T-helper 1 cell treated with Interleukin-12 subunit alpha and Interleukin-12 subunit beta and Interleukin-4 antibody, amounts not matched to agents 30 μg/mL and 1 μg/mL, for 36 hours (primary cell): ENCODE measurements at regions not wholly inside any gene's neighbourhood (a gene's known extent, or its start where the extent isn't known, plus 50 kb on each side); places are given as distances from the start of the nearest gene placed in this dataset.

ENCODE experiments used
- H3K27ac Mint-ChIP-seq: one replicate; pipeline ENCODE4 v1.8.0; 2021; ENCODE audit warnings: mild to moderate bottlenecking, mixed read lengths
- H3K27me3 Mint-ChIP-seq: one replicate; pipeline ENCODE4 v1.8.0; 2021; ENCODE audit warnings: low read depth, mixed read lengths
- H3K36me3 Mint-ChIP-seq: one replicate; pipeline ENCODE4 v1.8.0; 2021; ENCODE audit warnings: low read depth, mixed read lengths
- H3K4me1 Mint-ChIP-seq: one replicate; pipeline ENCODE4 v1.8.0; 2021; ENCODE audit warnings: low read depth, mixed read lengths
- H3K4me3 Mint-ChIP-seq: one replicate; pipeline ENCODE4 v1.8.0; 2021; ENCODE audit warnings: mild to moderate bottlenecking, moderate library complexity, mixed read lengths
- H3K9me3 Mint-ChIP-seq: one replicate; pipeline ENCODE4 v1.8.0; 2021; ENCODE audit warnings: mixed read lengths

DNA sequence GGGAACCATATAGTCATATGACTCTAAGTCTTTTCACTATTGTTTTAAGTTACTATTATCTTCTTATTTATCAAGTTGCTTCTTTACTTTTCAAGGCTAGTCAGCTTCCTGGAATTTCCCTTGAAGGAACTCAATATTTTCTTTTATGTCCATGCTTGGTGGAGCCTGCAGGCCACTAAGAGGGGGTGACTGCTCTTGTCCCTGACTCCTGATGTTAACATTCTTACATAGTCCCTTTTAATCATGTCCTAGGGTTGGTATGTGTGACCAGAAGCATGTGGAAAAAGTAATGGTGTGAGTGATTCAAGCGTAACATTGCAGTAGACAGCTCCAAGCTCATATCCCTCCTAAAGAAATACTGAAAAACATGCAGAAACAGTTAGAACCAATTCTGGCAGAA lies 1536.2 kb upstream of the CDH9 start:
- Mint-ChIP-seq H3K27ac (no peak overlapping the region), H3K9me3 (peaks cover 48% of the 10 kb centered on the region), H3K36me3 (no peaks in the 10 kb centered on the region), H3K27me3 (no peaks in the 10 kb centered on the region), H3K4me3 (no peak overlapping the region), H3K4me1 (no peaks in the 10 kb centered on the region)

DNA sequence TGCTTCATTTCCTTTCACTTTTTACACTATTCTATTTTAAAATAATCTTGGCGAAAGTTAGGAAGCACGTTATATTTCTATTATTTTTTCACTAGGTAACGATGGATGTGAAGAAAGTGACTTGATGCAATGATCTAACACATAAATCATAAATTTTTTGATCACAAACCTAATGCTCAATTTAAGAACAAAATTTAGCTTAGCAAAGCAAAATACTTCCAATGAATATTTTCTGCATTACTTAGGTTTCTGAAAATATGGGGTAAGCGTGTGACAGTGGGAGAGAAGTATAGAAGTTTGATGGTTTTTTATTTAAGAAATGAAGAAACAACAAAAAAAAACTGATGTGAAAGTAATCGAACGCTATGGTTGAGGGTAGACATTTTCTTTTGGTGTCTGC lies 1528.7 kb upstream of the CDH9 start:
- H3K27me3 Mint-ChIP-seq: no peaks in the 10 kb centered on the region
- no peak overlapping the region for H3K4me3 Mint-ChIP-seq
- peaks cover 29% of the 10 kb centered on the region for H3K9me3 Mint-ChIP-seq
- no peaks in the 10 kb centered on the region for H3K36me3 Mint-ChIP-seq
- H3K4me1 Mint-ChIP-seq: no peaks in the 10 kb centered on the region
- no peak overlapping the region for H3K27ac Mint-ChIP-seq

DNA sequence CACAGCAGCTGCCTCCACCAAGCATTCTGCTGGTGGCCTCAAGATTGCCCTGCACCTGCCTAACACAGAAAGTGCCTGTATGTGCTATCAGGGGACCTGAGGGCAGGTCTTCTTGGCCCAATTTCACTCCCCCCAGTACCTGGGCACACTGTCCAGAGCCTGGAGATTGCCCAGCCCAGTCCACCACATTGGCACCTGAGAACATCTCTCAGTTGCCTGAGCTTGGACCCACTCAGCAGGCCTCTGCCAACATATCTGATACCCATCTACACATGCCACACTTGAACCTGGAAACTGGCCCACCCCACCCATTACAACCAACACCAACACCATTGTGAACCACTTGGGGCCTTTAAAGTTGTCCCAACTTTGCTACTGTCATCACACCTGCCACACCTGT lies 1523.1 kb upstream of the CDH9 start:
- H3K9me3 Mint-ChIP-seq: peaks cover 31% of the 10 kb centered on the region
- H3K36me3 Mint-ChIP-seq: no peaks in the 10 kb centered on the region
- H3K4me3 Mint-ChIP-seq: no peak overlapping the region
- no peaks in the 10 kb centered on the region for H3K27me3 Mint-ChIP-seq
- no peak overlapping the region for H3K27ac Mint-ChIP-seq
- no peaks in the 10 kb centered on the region for H3K4me1 Mint-ChIP-seq

DNA sequence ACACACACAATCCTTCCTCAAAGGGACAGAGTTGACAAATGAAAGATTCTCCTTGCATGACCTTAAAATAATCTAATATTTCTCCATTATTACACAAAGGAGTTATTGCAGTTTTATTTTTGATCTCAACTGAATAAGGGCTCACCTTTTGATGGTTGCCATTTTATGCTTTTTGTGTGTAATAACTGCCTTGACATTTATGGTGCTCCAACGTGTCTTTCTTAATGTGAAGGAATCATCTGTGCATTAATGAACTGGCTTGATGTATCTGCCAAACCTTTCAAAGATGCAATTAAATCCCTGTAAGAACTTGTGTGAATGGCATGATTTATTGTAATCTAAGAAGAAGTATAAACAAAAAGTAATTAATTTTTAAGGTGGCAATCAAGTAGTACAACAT lies 1519.8 kb upstream of the CDH9 start:
- H3K27ac Mint-ChIP-seq: no peak overlapping the region
- H3K36me3 Mint-ChIP-seq: no peaks in the 10 kb centered on the region
- H3K4me3 Mint-ChIP-seq: no peak overlapping the region
- H3K9me3 Mint-ChIP-seq: peaks cover 35% of the 10 kb centered on the region
- no peaks in the 10 kb centered on the region for H3K27me3 Mint-ChIP-seq
- no peaks in the 10 kb centered on the region for H3K4me1 Mint-ChIP-seq

DNA sequence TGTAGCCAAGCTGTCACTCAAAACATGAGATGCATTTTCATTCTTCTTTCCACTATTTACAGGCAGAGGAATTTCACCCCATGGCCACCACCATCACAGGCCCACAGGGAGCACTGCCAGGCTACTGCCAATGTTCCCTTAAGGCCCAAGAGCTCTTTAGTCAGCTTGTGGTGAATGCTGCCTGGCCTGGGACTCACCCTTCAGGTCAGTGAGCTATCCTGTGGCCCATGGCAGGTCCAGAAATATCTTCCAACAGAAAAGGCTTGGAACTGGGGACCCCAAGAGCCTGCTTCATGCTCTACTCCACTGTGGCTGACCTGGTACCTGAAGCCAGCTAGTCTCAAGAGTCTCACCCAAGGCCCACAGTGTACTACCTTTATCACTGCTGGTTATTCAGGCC lies 1518.7 kb upstream of the CDH9 start:
- no peak overlapping the region for H3K4me3 Mint-ChIP-seq
- H3K9me3 Mint-ChIP-seq: peaks cover 33% of the 10 kb centered on the region
- H3K36me3 Mint-ChIP-seq: no peaks in the 10 kb centered on the region

DNA sequence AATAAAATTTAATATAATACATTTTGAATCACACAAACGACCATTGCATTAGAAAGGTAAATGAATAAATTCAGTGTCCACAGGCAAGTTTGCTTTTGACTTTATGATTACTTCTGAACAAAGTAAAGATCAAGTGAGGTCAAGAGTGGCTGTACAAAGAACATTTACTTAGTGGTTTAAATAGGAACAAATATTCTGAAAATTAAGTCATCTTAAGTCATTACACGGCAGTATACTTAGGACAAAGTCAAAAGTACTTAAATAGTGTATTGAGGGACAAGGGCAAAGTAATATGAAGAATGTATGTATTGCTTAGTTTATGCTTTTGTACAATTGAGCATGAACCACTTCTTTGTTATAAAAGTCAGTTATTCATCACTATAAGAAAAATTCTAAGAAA lies 1511.2 kb upstream of the CDH9 start:
- no peaks in the 10 kb centered on the region for H3K4me1 Mint-ChIP-seq
- peaks cover 13% of the 10 kb centered on the region for H3K9me3 Mint-ChIP-seq

More for the DNA sequence above, 1518.7 kb upstream of the CDH9 start:
- Mint-ChIP-seq H3K4me1 (no peaks in the 10 kb centered on the region), H3K27ac (no peak overlapping the region), H3K27me3 (no peaks in the 10 kb centered on the region)

DNA sequence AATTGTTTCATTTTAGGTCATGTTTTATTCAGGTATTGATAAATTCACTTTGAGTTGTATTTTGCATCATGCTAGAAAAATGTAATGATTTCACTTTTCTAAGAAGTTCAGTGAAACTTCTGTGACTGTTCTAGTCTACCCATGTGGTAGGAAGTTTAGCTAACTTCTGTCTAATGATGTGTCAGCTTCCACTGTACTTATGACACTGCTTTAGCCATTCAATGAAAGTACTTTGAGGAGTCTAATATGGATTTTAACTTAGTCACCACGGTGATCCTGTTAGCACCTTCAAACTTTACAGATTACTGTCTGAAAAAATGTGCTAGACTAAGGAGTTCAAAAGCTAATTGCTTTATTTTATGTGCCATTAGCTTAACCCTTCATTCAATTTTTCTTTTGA lies 1510.5 kb upstream of the CDH9 start:
- H3K9me3 Mint-ChIP-seq: peaks cover 10% of the 10 kb centered on the region
- H3K36me3 Mint-ChIP-seq: no peaks in the 10 kb centered on the region
- no peak overlapping the region for H3K27ac Mint-ChIP-seq
- H3K27me3 Mint-ChIP-seq: no peaks in the 10 kb centered on the region
- no peaks in the 10 kb centered on the region for H3K4me1 Mint-ChIP-seq
- H3K4me3 Mint-ChIP-seq: no peak overlapping the region

More for the DNA sequence above, 1511.2 kb upstream of the CDH9 start:
- Mint-ChIP-seq H3K36me3 (no peaks in the 10 kb centered on the region), H3K4me3 (no peak overlapping the region), H3K27ac (no peak overlapping the region), H3K27me3 (no peaks in the 10 kb centered on the region)

DNA sequence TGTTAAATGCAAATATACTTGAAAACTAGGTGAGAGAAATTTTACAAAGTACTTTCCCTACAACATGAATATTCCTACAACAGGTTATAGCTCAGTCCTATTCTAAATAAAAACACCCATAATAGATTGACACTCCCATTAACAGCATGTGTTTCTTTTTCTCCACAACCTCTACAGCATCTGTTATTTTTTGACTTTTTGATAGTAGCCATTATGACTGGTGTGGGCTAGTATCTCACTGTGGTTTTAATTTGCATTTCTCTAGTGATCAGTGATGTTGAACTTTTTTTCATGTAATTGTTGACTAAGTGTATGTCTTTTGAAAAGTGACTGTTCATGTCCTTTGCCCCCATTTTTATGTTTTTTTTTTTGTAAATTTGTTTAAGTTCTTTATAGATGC lies 1506.1 kb upstream of the CDH9 start:
- H3K36me3 Mint-ChIP-seq: no peaks in the 10 kb centered on the region
- H3K9me3 Mint-ChIP-seq: peaks cover 11% of the 10 kb centered on the region

DNA sequence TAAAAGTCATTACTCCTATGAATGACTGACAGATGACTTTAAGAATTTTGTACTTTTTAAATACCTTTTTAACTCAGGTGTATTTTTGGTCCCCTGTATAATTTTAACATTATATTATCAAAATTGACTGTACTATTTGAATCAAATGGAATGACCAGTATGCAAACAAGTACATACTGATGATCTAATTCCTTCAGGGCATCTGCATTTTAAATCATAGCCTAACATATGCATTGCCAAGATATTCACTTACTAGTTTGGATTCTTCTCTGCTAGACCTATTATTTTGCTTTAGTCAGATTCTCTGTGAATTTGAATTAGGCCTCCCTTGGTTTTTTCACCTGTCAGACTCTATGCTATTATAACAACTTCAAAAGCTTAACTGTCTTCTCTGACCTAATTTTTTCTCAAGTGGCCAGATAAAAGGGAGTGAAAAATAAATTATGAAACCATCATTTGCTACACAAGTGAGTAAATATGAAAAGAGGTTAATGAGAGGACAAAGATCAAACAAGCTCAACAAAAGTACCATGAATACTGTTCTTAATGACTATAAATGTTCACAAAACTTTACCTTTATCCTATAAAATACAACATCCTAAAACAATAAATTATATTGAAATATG lies 1505.2 kb upstream of the CDH9 start:
- no peak overlapping the region for H3K4me3 Mint-ChIP-seq
- no peak overlapping the region for H3K27ac Mint-ChIP-seq
- H3K36me3 Mint-ChIP-seq: no peaks in the 10 kb centered on the region
- peaks cover 8% of the 10 kb centered on the region for H3K9me3 Mint-ChIP-seq
- H3K27me3 Mint-ChIP-seq: no peaks in the 10 kb centered on the region
- H3K4me1 Mint-ChIP-seq: no peaks in the 10 kb centered on the region

More for the DNA sequence above, 1506.1 kb upstream of the CDH9 start:
- Mint-ChIP-seq H3K27me3 (no peaks in the 10 kb centered on the region), H3K27ac (no peak overlapping the region), H3K4me3 (no peak overlapping the region), H3K4me1 (no peaks in the 10 kb centered on the region)

DNA sequence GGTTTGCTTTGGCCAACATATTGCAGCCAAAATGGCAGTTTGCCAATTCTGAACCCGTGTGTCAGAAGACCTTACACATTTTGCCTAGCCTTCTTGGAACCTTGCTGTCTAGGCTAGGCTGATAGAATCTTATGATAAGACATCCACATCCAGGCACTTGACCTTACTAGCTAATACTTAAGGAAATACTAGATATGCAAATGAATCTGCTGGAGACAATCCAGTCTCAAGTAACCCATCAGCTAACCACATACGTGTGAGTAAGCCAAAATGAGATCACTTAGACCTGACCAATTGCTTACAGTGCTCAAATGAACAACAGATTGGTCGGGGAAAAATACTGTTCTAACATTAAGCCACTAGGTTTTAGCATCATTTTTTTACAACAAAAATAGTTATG lies 1504.6 kb upstream of the CDH9 start:
- no peaks in the 10 kb centered on the region for H3K27me3 Mint-ChIP-seq
- H3K36me3 Mint-ChIP-seq: no peaks in the 10 kb centered on the region
- no peak overlapping the region for H3K27ac Mint-ChIP-seq
- no peak overlapping the region for H3K4me3 Mint-ChIP-seq
- H3K4me1 Mint-ChIP-seq: no peaks in the 10 kb centered on the region
- peaks cover 12% of the 10 kb centered on the region for H3K9me3 Mint-ChIP-seq

DNA sequence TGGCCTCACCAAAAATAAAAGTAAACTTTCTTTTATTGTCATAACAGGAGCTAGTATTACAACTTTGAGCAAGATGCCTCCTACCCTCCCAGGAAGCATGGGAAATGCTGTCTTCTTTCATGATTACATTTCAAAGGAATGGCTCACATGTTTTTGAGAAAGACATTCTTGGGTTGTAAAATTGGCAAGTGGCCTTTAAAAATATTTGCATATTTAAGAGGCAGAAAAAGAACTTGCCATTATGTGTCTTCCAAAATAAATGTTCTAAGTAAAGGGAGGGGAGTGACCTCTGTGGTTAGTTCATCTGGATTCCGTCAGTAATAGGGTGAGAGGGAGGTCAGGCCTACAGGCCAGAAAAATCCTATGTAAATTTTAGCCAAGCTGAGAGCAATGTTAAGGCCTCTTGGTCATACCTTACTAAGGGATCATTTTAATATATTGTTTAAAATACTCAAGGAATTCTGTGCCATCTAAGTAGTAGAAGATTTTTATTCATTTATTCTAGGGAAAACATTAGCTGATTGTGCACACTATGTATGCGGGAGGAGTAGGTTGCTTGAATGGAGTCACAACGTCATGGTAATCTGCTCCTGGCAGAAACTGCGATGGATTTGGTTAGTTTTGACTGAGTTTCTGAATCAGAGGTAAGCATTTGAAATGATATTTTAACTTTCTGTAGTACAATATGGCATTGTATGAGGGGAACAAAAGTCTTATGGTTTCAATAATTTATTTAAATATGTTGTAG lies 1485.7 kb upstream of the CDH9 start:
- Mint-ChIP-seq H3K36me3 (no peaks in the 10 kb centered on the region), H3K9me3 (peaks cover 24% of the 10 kb centered on the region), H3K4me3 (no peak overlapping the region), H3K27ac (no peak overlapping the region), H3K4me1 (no peaks in the 10 kb centered on the region), H3K27me3 (no peaks in the 10 kb centered on the region)

DNA sequence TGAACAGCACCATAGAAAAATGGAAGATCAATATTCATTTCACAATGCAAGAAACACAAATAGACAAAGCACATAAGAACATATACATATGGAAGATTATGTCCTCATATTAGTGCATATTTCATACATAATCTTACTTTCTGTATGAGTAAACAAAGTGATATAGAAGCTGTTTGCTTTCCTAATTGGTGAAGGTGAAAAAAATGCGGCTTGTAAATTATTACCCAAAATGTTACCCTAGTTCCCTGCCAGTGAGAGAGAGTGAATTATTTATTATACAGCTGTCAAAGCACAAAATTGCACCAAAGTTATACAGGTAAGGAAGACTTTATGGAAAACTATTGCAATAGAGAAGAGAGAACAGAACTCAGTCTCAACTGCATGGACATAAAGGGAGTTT lies 1485.0 kb upstream of the CDH9 start:
- Mint-ChIP-seq H3K27me3 (no peaks in the 10 kb centered on the region), H3K27ac (no peak overlapping the region), H3K9me3 (peaks cover 20% of the 10 kb centered on the region), H3K36me3 (no peaks in the 10 kb centered on the region), H3K4me1 (no peaks in the 10 kb centered on the region), H3K4me3 (no peak overlapping the region)

DNA sequence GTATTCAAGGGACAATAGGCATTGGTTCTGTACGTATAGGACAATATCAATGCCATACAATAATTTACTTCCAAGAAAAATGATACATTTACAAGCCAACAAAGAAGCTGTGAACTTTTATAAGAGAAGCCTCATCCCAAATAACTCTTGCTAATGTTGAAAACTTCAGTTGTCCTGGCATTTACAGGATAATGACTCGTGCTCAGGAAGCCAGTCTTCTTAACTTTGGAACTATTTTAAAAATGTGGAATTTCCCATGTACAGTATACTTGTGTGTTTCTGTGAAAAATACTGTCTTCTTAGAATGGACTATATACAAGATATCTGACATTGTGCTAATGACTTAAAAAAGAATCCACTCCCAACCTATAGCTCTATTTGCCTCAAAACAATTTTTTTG lies 1479.3 kb upstream of the CDH9 start:
- Mint-ChIP-seq H3K27ac (no peak overlapping the region), H3K4me3 (no peak overlapping the region), H3K27me3 (no peaks in the 10 kb centered on the region), H3K4me1 (no peaks in the 10 kb centered on the region), H3K36me3 (no peaks in the 10 kb centered on the region), H3K9me3 (peaks cover 18% of the 10 kb centered on the region)

DNA sequence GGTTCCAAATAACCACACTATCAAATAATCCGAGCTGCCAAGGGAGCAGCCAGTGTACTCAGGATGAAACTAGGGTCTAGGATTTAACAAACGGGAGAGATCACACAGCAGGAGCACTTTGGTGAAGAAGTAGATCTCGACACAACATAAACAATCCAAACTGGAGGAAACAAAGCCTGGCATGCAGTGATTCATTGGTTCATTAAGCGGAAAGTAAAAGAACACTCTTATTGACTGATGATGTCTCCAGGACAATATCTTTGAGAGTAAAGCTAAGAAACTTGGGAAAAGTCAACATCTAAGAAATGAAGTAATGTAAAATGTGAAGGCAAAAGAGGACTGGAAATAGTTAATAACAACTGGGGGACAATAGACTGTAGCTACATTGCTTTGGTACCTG lies 1478.3 kb upstream of the CDH9 start:
- Mint-ChIP-seq H3K27me3 (no peaks in the 10 kb centered on the region), H3K36me3 (no peaks in the 10 kb centered on the region), H3K4me1 (no peaks in the 10 kb centered on the region), H3K27ac (no peak overlapping the region), H3K4me3 (no peak overlapping the region), H3K9me3 (peaks cover 19% of the 10 kb centered on the region)

DNA sequence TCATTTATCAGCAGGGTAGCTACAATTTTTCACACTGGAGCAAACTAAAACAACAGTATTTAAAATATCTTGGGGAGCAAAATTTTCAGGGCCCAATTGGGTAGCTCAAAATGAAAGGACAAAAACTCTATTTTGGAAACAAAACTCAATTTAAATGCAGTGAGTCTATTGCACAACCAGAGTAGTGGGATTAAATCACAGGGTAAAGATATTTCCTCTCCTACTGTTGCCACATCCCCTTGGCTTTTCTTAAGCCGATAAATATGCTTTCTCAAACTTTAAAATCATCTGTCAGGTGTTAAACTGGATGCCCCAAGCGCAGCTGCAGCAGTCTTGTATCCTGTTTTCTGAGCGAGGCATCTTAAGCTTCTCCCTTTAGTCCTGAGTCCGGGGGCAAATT lies 1474.3 kb upstream of the CDH9 start:
- Mint-ChIP-seq H3K36me3 (no peaks in the 10 kb centered on the region), H3K4me1 (no peaks in the 10 kb centered on the region), H3K27me3 (no peaks in the 10 kb centered on the region), H3K9me3 (peaks cover 8% of the 10 kb centered on the region), H3K27ac (no peak overlapping the region), H3K4me3 (no peak overlapping the region)
